HG02642 (cell line): ENCODE measurements at regions not wholly inside any gene's neighbourhood (a gene's known extent, or its start where the extent isn't known, plus 50 kb on each side); places are given as distances from the start of the nearest gene placed in this dataset.
"Not testable (repeated sequence)": the region's sequence is repeated elsewhere in the genome, so short reads cannot be mapped to it uniquely, and the experiment has no call there.

Source experiments
- ATAC-seq: cut with Tn5 transposase; IDR thresholded peaks from one replicate; pipeline ENCODE4 v1.9.1; 2021; ENCODE audit warnings: mild to moderate bottlenecking; ENCODE audit not compliant: unreplicated experiment, poor library complexity

GRCh38 chr4:177785000-177785399 is 342.8 kb upstream of the AGA start:
- ATAC-seq, result no peak

- no peak for ATAC-seq
Measured at GRCh38 chr4:177789610-177790009, 347.4 kb upstream of the AGA start.

- no peak for ATAC-seq
Measured at GRCh38 chr4:177791188-177791587, 349.0 kb upstream of the AGA start.

- no peak for ATAC-seq
Measured at GRCh38 chr4:177796841-177797240, 354.6 kb upstream of the AGA start.

GRCh38 chr4:177798161-177798560 is 355.9 kb upstream of the AGA start:
- no peak for ATAC-seq

GRCh38 chr4:177802162-177802561 is 359.9 kb upstream of the AGA start:
- ATAC-seq, result no peak

- no peak for ATAC-seq
Measured at GRCh38 chr4:177802661-177803060, 360.4 kb upstream of the AGA start.

- ATAC-seq, result no peak
Measured at GRCh38 chr4:177803151-177803550, 360.9 kb upstream of the AGA start.

- ATAC-seq, result no peak
Measured at GRCh38 chr4:177809791-177810190, 367.6 kb upstream of the AGA start.

GRCh38 chr4:177810220-177810619 is 368.0 kb upstream of the AGA start:
- no peak for ATAC-seq

- not testable (repeated sequence) for ATAC-seq
Measured at GRCh38 chr4:177818392-177818791, 376.2 kb upstream of the AGA start.

- ATAC-seq, result no peak
Measured at GRCh38 chr4:177826973-177827372, 384.7 kb upstream of the AGA start.

- ATAC-seq, result no peak
Measured at GRCh38 chr4:177841258-177841657, 399.0 kb upstream of the AGA start.

GRCh38 chr4:177853229-177853628 is 411.0 kb upstream of the AGA start:
- no peak for ATAC-seq

GRCh38 chr4:177855507-177856197 is 413.4 kb upstream of the AGA start:
- no peak for ATAC-seq

- ATAC-seq, result no peak
Measured at GRCh38 chr4:177860171-177860570, 417.9 kb upstream of the AGA start.

GRCh38 chr4:177861551-177862094 is 419.4 kb upstream of the AGA start:
- no peak for ATAC-seq

- no peak for ATAC-seq
Measured at GRCh38 chr4:177862541-177863176, 420.4 kb upstream of the AGA start.

- ATAC-seq, result no peak
Measured at GRCh38 chr4:177879851-177880250, 437.6 kb upstream of the AGA start.

GRCh38 chr4:177895136-177895535 is 452.9 kb upstream of the AGA start:
- ATAC-seq, result no peak

- ATAC-seq, result no peak
Measured at GRCh38 chr4:177901786-177902185, 459.5 kb upstream of the AGA start.

GRCh38 chr4:177902386-177902785 is 460.1 kb upstream of the AGA start:
- ATAC-seq, result no peak
